ENCODE measurements at regions not wholly inside any gene's neighbourhood (a gene's known extent, or its start where the extent isn't known, plus 50 kb on each side); places are given as distances from the start of the nearest gene placed in this dataset.
A peak's percentile ranks its signal among the peaks of the same experiment; 100 is the strongest.
"Not testable (repeated sequence)": the region's sequence is repeated elsewhere in the genome, so short reads cannot be mapped to it uniquely, and the experiment has no call there.

GRCh38 chr1:120465900-120466299 is 51.1 kb downstream of the NBPF8 start:
- not testable (repeated sequence) for DNase-seq (ENCODE audit: low read depth)

DNA sequence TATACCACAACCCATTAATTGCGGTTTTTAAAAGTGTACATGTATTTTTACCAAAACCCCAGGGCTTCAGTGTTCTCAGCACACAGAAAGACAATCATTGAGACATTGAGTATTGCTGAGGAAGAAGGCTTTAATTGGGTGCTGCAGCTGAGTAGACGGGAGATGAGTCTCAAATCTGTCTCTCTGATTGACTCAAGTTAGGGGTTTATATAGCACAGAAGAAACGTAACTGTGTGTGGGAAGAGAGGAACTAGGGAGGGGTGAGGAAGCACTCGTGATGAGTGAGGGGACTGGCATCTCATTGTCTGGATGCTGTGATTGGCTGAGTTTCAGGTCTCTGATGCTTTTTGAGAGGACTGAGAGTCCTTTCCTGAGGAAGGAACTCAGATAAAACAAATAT is 62.8 kb downstream of the NBPF8 start:
- not testable (repeated sequence) for DNase-seq (ENCODE audit: low read depth)

DNA sequence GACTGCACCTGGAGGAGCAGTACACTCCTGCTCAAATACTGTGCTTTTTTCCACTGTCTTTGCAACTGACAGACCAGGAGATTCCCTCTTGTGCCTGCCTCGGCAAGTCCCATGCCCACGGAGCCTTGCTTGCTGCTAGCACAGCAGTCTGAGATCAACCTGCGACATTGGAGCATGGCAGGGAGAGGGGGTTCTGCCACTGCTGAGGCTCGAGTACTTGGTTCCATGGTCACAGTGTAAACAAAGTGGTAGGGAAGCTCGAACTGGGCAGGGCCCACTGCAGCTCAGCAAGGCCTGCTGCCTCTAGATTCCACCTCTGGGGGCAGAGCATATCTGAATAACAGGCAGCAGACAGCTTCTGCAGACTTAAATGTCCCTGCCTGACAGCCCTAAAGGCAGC is 63.6 kb downstream of the NBPF8 start:
- not testable (repeated sequence) for DNase-seq (ENCODE audit: low read depth)

GRCh38 chr1:120487542-120487941 is 72.7 kb downstream of the NBPF8 start:
- DNase-seq (ENCODE audit: low read depth): not testable (repeated sequence)

DNA sequence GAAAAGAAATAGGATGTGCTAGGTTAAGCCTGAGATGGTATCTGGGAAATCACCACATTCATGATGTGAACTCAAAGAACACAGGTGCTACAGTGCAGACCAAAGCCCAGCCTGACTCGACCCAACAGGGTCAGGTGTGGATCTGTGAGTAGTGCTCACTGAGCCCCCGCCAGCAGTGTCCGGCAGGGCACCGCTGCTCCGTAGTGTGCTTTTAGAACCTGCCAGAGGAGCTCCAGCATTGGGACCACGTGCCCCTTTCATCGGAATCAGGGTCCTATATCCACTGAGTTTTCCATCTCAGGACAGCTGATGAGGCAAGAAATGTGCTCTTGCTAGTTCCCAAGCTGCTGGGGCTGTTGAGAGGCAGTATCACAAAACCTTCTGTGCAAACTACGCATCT is 74.4 kb downstream of the NBPF8 start:
- not testable (repeated sequence) for DNase-seq (ENCODE audit: low read depth)

GRCh38 chr1:120497145-120497544 is 82.3 kb downstream of the NBPF8 start:
- DNase-seq (ENCODE audit: low read depth): not testable (repeated sequence)

DNA sequence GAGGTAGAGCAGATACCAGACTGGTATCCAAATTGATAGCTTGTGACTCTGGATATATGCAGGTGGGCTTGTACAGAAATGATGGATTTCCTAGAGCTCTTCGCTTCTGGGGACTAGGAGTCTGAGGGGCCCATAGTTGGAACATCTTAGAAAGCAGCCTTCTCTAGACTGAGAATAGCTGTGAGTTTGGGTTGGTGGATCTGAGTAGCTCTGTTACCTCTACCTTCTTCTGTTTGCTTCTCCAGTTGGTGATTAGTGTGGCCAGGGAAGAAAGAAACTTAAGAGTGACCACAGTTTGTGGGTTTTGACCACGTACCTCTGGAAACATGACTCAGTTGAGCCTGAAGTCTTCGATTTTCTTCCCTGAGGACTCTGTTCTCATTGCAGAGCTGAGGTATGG is 88.4 kb downstream of the NBPF8 start:
- DNase-seq (ENCODE audit: low read depth): not testable (repeated sequence)

DNA sequence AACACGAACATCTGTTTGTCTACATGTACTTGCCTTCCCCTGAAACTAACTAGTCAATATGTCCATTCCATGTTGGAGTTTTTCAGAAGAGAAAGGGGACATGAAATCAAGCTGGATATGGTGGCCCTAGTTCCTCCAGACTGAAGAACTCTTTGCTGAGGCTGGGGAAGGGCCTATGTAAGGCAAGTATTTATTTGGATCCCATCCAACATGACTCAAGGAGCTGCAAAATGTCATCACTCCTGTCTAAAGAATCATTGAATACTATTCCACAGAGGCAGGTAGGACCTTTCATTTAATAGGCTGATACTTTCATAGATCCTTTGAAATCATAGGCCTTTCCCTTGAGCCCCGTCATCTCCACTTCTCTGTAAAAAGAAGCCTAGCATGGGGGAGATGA is 91.5 kb downstream of the NBPF8 start:
- DNase-seq (ENCODE audit: low read depth): not testable (repeated sequence)

- not testable (repeated sequence) for DNase-seq (ENCODE audit: low read depth)
Observed at GRCh38 chr1:120508351-120508750, 93.5 kb downstream of the NBPF8 start.

GRCh38 chr1:120509258-120509657 is 94.4 kb downstream of the NBPF8 start:
- DNase-seq (ENCODE audit: low read depth): not testable (repeated sequence)

GRCh38 chr1:120513099-120513498 is 98.3 kb downstream of the NBPF8 start:
- DNase-seq (ENCODE audit: low read depth): not testable (repeated sequence)

DNA sequence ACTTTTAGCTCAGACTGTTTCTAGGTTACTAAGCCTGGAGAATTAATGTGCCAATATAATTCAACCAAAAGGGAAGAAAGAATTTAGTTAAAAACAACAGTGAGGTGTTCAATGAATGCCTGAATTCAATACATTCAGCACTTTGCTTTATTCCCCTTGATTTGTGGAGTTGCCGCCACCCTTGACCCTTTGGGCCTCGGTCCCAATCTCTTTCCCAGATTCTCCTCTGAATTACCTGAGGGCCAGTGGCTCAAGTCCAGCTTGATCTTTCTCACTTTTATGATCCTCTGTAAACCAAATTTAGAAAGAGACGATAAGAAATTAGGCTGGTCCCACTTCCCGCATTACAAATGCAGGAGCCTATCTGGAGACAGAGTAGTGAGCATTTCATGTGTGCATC is 98.7 kb downstream of the NBPF8 start:
- not testable (repeated sequence) for DNase-seq (ENCODE audit: low read depth)

DNA sequence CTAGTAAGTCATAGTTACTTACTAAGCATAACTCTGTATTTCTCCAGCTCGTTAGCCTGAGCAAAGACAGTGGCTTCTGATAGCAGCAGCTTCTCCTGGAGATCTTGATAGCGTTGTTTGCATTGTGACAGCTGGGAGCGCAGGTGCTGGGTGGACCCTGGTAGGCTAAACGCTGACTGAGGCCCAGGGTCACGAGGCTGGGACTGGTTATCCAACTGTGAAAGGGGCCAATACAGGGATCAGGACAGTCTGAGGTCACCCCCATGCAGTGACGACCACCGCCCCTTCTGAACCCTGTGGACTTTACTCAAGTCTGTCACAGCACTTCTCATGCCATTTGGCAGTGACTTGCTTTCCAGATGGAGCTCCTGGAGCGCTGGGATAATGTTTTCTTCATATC is 104.4 kb downstream of the NBPF8 start:
- DNase-seq (ENCODE audit: low read depth): not testable (repeated sequence)

DNA sequence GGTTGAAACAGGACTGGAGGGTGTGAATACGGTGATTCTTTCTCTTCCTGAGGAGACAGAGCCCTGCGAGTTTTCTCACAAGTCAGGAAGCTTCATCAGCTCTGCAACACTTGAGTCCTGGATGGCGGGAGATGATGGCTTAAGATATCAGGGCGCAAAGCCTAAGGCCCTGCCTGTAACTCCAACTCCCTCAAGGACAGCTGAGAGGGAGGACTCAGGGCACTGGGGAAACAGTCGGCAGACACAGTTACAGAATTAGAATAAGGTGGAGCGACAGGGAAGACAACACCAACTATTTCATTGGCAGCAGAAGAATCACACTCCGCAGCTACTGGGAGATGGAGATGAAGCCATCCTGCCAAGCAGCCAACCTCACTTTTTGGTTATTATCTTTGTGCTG is 109.6 kb downstream of the NBPF8 start:
- not testable (repeated sequence) for DNase-seq (ENCODE audit: low read depth)

GRCh38 chr1:120525386-120525785 is 110.6 kb downstream of the NBPF8 start:
- DNase-seq (ENCODE audit: low read depth): not testable (repeated sequence)

DNA sequence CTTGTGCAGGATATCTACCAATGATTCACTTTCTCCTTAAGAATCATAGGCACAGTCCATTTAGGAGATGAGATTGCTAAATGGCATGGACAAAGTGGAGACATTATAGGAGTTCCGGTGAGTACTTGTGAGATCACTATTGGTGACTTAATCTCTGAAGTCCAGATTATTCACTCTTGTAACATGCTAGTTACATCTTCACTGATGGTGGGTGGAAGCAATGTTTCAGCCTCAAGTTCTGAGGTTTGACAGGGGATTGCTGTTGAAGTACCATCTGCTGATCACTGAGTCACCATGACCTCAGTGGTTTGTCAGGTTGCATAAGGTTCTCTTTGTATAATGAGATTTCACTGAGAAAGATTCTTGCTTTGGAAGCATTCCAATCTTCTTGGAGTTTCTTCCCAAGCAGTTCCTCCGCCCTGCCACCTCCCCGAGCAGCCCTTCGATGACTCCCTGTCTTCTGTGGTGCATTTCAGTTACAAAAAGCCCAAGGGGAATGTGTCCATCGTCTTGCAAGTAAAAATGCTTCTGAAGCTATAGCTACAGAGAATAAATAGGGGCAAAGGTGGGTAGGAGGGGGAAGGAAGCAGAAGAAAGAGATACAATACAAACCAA is 114.7 kb downstream of the NBPF8 start:
- not testable (repeated sequence) for DNase-seq (ENCODE audit: low read depth)

DNA sequence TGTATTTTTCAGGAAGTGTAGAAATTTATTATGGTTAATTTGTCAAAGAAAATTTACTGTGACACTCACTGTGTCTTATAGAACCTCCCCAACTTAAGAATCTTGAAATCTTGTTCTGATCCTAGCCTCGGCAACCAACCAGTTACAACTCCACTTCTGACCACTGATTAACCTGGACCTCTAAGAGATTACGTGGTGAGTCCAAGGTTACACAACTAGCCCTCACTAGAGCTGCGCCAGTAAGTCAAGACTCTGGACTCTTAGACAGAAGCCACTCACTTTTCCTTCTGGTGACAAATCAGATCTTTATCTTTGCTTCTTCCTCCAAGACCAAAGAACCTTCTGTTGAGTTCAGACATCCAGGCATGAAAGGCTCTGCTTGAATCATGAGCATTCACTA is 116.6 kb downstream of the NBPF8 start:
- not testable (repeated sequence) for DNase-seq (ENCODE audit: low read depth)

- not testable (repeated sequence) for DNase-seq (ENCODE audit: low read depth)
Observed at GRCh38 chr1:120534361-120535047, 119.7 kb downstream of the NBPF8 start.

GRCh38 chr1:120535052-120535451 is 120.2 kb downstream of the NBPF8 start:
- peak; percentile 40 for DNase-seq (ENCODE audit: low read depth)

GRCh38 chr1:120541394-120541793 is 126.6 kb downstream of the NBPF8 start:
- DNase-seq (ENCODE audit: low read depth): not testable (repeated sequence)

DNA sequence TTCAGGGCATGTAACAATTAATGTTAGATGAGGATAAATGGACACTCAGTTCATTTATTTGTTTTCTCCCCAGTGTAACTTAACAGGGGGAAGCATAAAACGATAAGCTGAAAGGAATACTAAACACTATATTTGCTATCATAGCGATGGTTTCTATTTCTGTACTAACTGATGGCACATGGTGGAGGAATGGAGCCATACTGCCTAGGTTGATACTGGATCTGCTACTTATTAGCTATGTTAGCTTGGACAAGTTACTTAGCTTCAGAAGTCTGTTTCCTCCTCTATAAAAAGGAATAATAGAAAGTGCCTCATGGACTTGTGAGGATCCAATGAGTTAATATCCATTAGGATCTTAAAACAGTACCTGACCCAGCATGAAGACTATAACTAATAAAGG is 127.5 kb downstream of the NBPF8 start:
- not testable (repeated sequence) for DNase-seq (ENCODE audit: low read depth)

DNA sequence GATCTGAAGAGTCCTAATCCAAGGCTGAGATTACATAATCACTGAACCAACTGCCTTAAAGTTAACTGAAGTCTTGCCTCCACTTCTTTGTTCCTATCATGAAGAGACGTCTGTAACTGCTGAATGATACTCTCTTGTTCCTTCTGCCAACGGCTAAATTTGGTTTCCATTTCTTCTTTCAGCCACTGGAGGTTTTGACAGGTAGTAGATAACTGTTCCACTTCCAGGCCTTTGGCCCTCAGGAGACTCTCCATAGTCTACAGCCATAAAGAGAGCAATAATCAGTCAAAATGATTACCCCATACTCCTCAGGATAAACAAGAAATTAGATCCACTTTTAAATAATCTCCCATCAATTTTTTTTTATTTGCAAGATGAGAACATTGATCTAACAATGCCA is 128.1 kb downstream of the NBPF8 start:
- DNase-seq (ENCODE audit: low read depth): not testable (repeated sequence)

GRCh38 chr1:120544434-120544833 is 129.6 kb downstream of the NBPF8 start:
- not testable (repeated sequence) for DNase-seq (ENCODE audit: low read depth)

- DNase-seq (ENCODE audit: low read depth): not testable (repeated sequence)
Observed at GRCh38 chr1:120550335-120550734, 135.5 kb downstream of the NBPF8 start.

Measured in non-pigmented ciliary epithelial cell (primary cell).